HEK293 (cell line): ENCODE measurements at regions not wholly inside any gene's neighbourhood (a gene's known extent, or its start where the extent isn't known, plus 50 kb on each side); places are given as distances from the start of the nearest gene placed in this dataset.

Experiments
- ATF2 ChIP-seq: fragments of 450-650 bp; formaldehyde crosslinking; IDR thresholded peaks from 2 replicates; pipeline ENCODE4 v1.5.1; 2016; ENCODE audit warnings: missing biosample characterization, missing genetic modification characterization, low read depth
- BCL11B ChIP-seq: fragments of 450-650 bp; formaldehyde crosslinking; IDR thresholded peaks from 2 replicates; pipeline ENCODE4 v1.5.1; 2016; ENCODE audit warnings: low read depth, missing biosample characterization, missing genetic modification characterization
- GLI4 ChIP-seq: fragments of 450-650 bp; formaldehyde crosslinking; IDR thresholded peaks from 2 replicates; pipeline ENCODE4 v1.5.1; 2016; ENCODE audit warnings: missing biosample characterization, missing genetic modification characterization
- KLF8 ChIP-seq: fragments of 450-650 bp; formaldehyde crosslinking; IDR thresholded peaks from 2 replicates; pipeline ENCODE4 v1.5.1; 2016; ENCODE audit warnings: missing biosample characterization, missing genetic modification characterization
- OVOL3 ChIP-seq: fragments of 450-650 bp; formaldehyde crosslinking; IDR thresholded peaks from 2 replicates; pipeline ENCODE4 v1.5.1; 2016; ENCODE audit warnings: missing biosample characterization, missing genetic modification characterization
- SALL2 ChIP-seq: fragments of 450-650 bp; formaldehyde crosslinking; IDR thresholded peaks from 2 replicates; pipeline ENCODE4 v1.5.0; 2017; ENCODE audit warnings: missing biosample characterization, mild to moderate bottlenecking, missing genetic modification characterization, borderline replicate concordance
- ZBTB11 ChIP-seq: fragments of 450-650 bp; formaldehyde crosslinking; conservative IDR thresholded peaks from 2 replicates; pipeline ENCODE4 v1.5.1; 2016; ENCODE audit warnings: low read depth, missing biosample characterization, missing genetic modification characterization
- ZBTB49 ChIP-seq: fragments of 450-650 bp; formaldehyde crosslinking; IDR thresholded peaks from 2 replicates; pipeline ENCODE4 v1.5.1; 2016; ENCODE audit warnings: missing biosample characterization, missing genetic modification characterization, low read depth
- ZIC2 ChIP-seq: fragments of 450-650 bp; formaldehyde crosslinking; IDR thresholded peaks from 2 replicates; pipeline ENCODE4 v1.5.1; 2016; ENCODE audit warnings: missing biosample characterization, missing genetic modification characterization
- ZNF121 ChIP-seq: fragments of 450-650 bp; formaldehyde crosslinking; IDR thresholded peaks from 2 replicates; pipeline ENCODE4 v1.5.1; 2016; ENCODE audit warnings: missing biosample characterization, missing genetic modification characterization
- ZNF169 ChIP-seq: fragments of 450-650 bp; formaldehyde crosslinking; IDR thresholded peaks from 2 replicates; pipeline ENCODE4 v1.5.1; 2016; ENCODE audit warnings: missing biosample characterization, missing genetic modification characterization
- ZNF202 ChIP-seq: fragments of 450-650 bp; formaldehyde crosslinking; IDR thresholded peaks from 2 replicates; pipeline ENCODE4 v1.5.1; 2016; ENCODE audit warnings: missing biosample characterization, missing genetic modification characterization, borderline replicate concordance
- ZNF23 ChIP-seq: fragments of 450-650 bp; formaldehyde crosslinking; IDR thresholded peaks from 2 replicates; pipeline ENCODE4 v1.5.1; 2016; ENCODE audit warnings: missing biosample characterization, missing genetic modification characterization, borderline replicate concordance
- ZNF302 ChIP-seq: fragments of 450-650 bp; formaldehyde crosslinking; IDR thresholded peaks from 2 replicates; pipeline ENCODE4 v1.5.1; 2016; ENCODE audit warnings: missing biosample characterization, missing genetic modification characterization, low read depth
- ZNF366 ChIP-seq: fragments of 450-650 bp; formaldehyde crosslinking; conservative IDR thresholded peaks from 2 replicates; pipeline ENCODE4 v1.5.1; 2016; ENCODE audit warnings: missing biosample characterization, missing genetic modification characterization
- ZNF404 ChIP-seq: fragments of 450-650 bp; formaldehyde crosslinking; IDR thresholded peaks from 2 replicates; pipeline ENCODE4 v1.5.1; 2017; ENCODE audit warnings: missing biosample characterization, missing genetic modification characterization
- ZNF433 ChIP-seq: fragments of 450-650 bp; formaldehyde crosslinking; IDR thresholded peaks from 2 replicates; pipeline ENCODE4 v1.5.1; 2016; ENCODE audit warnings: missing biosample characterization, missing genetic modification characterization, low read depth
- ZNF513 ChIP-seq: fragments of 450-650 bp; IDR thresholded peaks from 2 replicates; pipeline ENCODE4 v1.5.1; 2018; ENCODE audit warnings: missing biosample characterization, missing genetic modification characterization
- ZNF549 ChIP-seq: fragments of 450-650 bp; IDR thresholded peaks from 2 replicates; pipeline ENCODE4 v1.5.1; 2018; ENCODE audit warnings: missing biosample characterization, missing genetic modification characterization, mild to moderate bottlenecking, inconsistent platforms, moderate library complexity
- ZNF624 ChIP-seq: fragments of 450-650 bp; formaldehyde crosslinking; IDR thresholded peaks from 2 replicates; pipeline ENCODE4 v1.5.1; 2017; ENCODE audit warnings: missing biosample characterization, missing genetic modification characterization
- ZNF629 ChIP-seq: fragments of 450-650 bp; formaldehyde crosslinking; IDR thresholded peaks from 2 replicates; pipeline ENCODE4 v1.5.1; 2017; ENCODE audit warnings: missing biosample characterization, missing genetic modification characterization
- ZNF654 ChIP-seq: fragments of 450-650 bp; formaldehyde crosslinking; IDR thresholded peaks from 2 replicates; pipeline ENCODE4 v1.5.1; 2016; ENCODE audit warnings: low read depth, missing biosample characterization, missing genetic modification characterization
- ZNF658 ChIP-seq: fragments of 450-650 bp; formaldehyde crosslinking; IDR thresholded peaks from 2 replicates; pipeline ENCODE4; 2016; ENCODE audit warnings: missing biosample characterization, missing genetic modification characterization
- ZNF704 ChIP-seq: fragments of 450-650 bp; formaldehyde crosslinking; IDR thresholded peaks from 2 replicates; pipeline ENCODE4 v1.5.1; 2016; ENCODE audit warnings: missing biosample characterization, missing genetic modification characterization
- ZSCAN23 ChIP-seq: fragments of 450-650 bp; formaldehyde crosslinking; IDR thresholded peaks from 2 replicates; pipeline ENCODE4 v1.5.1; 2016; ENCODE audit warnings: missing biosample characterization, missing genetic modification characterization
- ZSCAN30 ChIP-seq: fragments of 450-650 bp; IDR thresholded peaks from 2 replicates; pipeline ENCODE4 v1.5.1; 2018; ENCODE audit warnings: missing biosample characterization, mild to moderate bottlenecking, missing genetic modification characterization, moderate library complexity
- ZSCAN4 ChIP-seq: fragments of 450-650 bp; formaldehyde crosslinking; IDR thresholded peaks from 2 replicates; pipeline ENCODE4 v1.5.1; 2017; ENCODE audit warnings: missing biosample characterization, missing genetic modification characterization

- TF ChIP-seq ZSCAN23 (tag by site-specific recombination): no peak
- 0 out of 2 replicates have a peak, but pooled peaks have one; percentile 5 for TF ChIP-seq ZBTB11 (tag by site-specific recombination)
- TF ChIP-seq ZIC2: no peak
- no peak for TF ChIP-seq ZBTB49 (tag by site-specific recombination)
- TF ChIP-seq ZNF202: no peak
- TF ChIP-seq OVOL3 (tag by site-specific recombination): peak; percentile 28; the same call in 1 of the 2 replicates
- no peak for TF ChIP-seq GLI4 (tag by site-specific recombination)
- no peak for TF ChIP-seq ZNF169 (tag by site-specific recombination)
- TF ChIP-seq ZSCAN30: peak; percentile 47; the same call in 1 of the 2 replicates
- TF ChIP-seq ZNF624 (tag by site-specific recombination): no peak
- TF ChIP-seq ZSCAN4: no peak
- TF ChIP-seq ZNF629 (tag by site-specific recombination): peak; percentile 72
- TF ChIP-seq KLF8 (tag by site-specific recombination): no peak
- no peak for TF ChIP-seq ZNF549 (tag by site-specific recombination)
- 0 out of 2 replicates have a peak, but pooled peaks have one; percentile 8 for TF ChIP-seq ZNF366 (tag by site-specific recombination)
- no peak for TF ChIP-seq ZNF513 (tag by site-specific recombination)
- no peak for TF ChIP-seq SALL2
- no peak for TF ChIP-seq ZNF121 (tag by site-specific recombination)
- peak; percentile 56; the same call in 1 of the 2 replicates for TF ChIP-seq ATF2 (tag by site-specific recombination)
- no peak for TF ChIP-seq ZNF704 (tag by site-specific recombination)
- no peak for TF ChIP-seq ZNF23 (tag by site-specific recombination)
- TF ChIP-seq ZNF302 (tag by site-specific recombination): no peak
- no peak for TF ChIP-seq ZNF654 (tag by site-specific recombination)
- TF ChIP-seq ZNF658 (tag by site-specific recombination): no peak
- no peak for TF ChIP-seq ZNF404
- no peak for TF ChIP-seq ZNF433 (tag by site-specific recombination)
- no peak for TF ChIP-seq BCL11B (tag by site-specific recombination)
These were observed 159.6 kb upstream of the ANK2 start (continued) for GRCh38 chr4:112889619-112890527.
